GM13976 (cell line): ENCODE measurements at regions not wholly inside any gene's neighbourhood (a gene's known extent, or its start where the extent isn't known, plus 50 kb on each side); places are given as distances from the start of the nearest gene placed in this dataset.

Experiments
- DNase-seq: peaks from one replicate; pipeline ENCODE4 v3.0.0; 2012; ENCODE audit warnings: low spot score
- in situ Hi-C: fragments of 300-500 bp; cut with MboI; formaldehyde crosslinking; loops from one replicate; pipeline ENCODE4 v1.12.0; 2022; ENCODE audit warnings: low sequenced_read_pairs, mixed read lengths, inconsistent platforms; ENCODE audit not compliant: unreplicated experiment
- TF ChIP-seq, protein P1 (sequence below): IDR thresholded peaks from 2 replicates; pipeline ENCODE4 v1.5.1; 2012; ENCODE audit warnings: borderline replicate concordance, mild to moderate bottlenecking; ENCODE audit not compliant: insufficient read depth; ENCODE audit errors: extremely low read depth, missing control alignments, control extremely low read depth

DNA sequence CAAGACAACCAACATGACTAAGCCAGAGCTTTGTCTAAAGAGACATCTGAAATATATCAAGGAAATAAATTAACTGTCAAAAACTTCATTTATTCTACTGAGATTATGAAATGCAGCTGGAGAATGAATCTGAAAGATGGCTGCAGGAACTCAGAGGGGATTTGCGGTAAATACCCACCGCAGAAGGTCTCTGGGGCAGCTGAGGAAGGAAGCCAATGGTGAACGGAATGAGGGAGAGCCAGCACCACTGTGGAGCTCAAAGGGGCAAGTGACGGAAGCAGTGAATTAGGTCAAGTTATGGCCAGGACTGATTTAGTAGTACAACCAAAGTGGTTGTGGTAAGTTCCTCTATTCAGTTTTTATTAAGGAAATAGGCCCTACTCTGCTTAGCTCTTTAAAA lies 215.3 kb upstream of the GLI3 start:
- TF ChIP-seq, protein P1, sequence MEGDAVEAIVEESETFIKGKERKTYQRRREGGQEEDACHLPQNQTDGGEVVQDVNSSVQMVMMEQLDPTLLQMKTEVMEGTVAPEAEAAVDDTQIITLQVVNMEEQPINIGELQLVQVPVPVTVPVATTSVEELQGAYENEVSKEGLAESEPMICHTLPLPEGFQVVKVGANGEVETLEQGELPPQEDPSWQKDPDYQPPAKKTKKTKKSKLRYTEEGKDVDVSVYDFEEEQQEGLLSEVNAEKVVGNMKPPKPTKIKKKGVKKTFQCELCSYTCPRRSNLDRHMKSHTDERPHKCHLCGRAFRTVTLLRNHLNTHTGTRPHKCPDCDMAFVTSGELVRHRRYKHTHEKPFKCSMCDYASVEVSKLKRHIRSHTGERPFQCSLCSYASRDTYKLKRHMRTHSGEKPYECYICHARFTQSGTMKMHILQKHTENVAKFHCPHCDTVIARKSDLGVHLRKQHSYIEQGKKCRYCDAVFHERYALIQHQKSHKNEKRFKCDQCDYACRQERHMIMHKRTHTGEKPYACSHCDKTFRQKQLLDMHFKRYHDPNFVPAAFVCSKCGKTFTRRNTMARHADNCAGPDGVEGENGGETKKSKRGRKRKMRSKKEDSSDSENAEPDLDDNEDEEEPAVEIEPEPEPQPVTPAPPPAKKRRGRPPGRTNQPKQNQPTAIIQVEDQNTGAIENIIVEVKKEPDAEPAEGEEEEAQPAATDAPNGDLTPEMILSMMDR: no peak
- DNase-seq: no peak
- in situ Hi-C loops: no loop called here

DNA sequence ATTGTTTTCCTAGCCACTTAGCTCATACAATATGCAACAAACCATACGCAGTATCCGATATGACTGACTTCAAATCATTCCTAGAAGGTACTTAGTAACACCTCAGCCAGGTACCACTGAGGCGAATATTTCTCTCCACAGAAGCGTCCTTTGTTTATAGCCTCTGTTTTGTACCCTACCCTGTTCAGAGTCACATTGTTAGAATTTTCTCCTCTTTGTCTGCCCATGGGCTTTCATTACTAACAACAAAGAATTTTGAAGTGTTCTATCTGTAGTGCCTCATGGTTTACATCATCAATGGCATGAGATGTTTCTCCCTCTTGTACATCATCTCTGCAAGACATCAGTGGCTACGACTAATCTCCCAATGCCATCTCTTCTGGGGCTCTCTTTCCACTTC lies 212.4 kb upstream of the GLI3 start:
- no peak for DNase-seq
- TF ChIP-seq, protein P1: no peak
- in situ Hi-C loops: no loop called here

DNA sequence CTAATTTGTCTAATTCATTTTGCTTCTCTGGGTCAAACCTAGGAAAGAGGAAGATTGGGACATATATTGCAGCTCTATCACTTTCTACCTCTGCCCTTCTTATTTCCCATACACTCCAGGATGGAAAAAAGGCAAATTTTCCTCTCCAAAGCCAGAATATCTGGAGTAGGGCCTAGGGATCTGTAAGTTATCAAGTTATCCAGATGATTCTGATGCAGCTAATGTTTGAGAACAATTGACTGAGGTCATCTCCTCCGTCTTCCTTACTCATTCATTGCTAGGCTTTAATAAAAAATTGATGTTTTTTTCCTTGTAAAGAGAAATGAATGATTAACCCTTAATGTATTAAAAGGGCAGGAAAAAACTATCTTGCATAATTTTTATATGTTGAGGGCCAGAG lies 211.9 kb upstream of the GLI3 start:
- TF ChIP-seq, protein P1: no peak
- in situ Hi-C loops: no loop called here
- no peak for DNase-seq

DNA sequence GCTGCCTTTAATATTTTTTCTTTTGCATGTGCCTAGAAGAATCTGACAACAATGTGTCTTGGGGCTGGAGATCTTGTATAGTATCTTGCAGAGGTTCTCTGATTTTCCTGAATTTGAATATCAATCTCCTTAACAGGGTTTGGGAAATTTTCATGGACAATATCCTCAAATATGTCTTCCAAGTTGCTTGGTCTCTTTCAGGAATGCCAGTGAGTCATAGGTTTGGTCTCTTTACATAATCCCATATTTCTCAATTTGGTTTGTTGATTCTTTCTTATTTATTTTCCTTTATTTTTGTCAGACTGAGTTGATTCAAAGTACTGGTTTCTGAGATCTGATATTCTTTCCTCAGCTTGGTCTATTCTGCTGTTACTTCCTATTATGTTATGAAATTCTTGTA lies 208.7 kb upstream of the GLI3 start:
- TF ChIP-seq, protein P1: no peak
- in situ Hi-C loops: no loop called here
- no peak for DNase-seq

DNA sequence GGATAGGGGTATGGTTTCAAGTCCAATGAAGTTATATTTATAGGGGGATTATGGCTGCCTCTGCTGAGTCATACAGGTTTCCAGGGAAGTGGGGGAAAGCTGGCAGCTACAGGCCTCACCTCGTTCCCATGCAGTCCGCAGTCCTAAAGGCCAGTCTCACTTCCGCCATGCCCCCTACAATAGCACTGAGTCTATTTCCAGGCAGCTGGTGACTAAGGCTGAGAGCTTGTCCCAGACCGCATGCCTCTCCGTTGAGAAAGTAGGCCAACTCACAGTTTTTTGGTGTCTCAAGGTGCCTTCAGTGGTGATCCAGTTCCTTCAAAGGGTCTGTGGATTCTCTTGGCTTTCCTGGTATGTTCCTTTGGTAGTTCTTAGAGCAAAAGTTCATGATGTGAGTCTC lies 203.9 kb upstream of the GLI3 start:
- DNase-seq: no peak

DNA sequence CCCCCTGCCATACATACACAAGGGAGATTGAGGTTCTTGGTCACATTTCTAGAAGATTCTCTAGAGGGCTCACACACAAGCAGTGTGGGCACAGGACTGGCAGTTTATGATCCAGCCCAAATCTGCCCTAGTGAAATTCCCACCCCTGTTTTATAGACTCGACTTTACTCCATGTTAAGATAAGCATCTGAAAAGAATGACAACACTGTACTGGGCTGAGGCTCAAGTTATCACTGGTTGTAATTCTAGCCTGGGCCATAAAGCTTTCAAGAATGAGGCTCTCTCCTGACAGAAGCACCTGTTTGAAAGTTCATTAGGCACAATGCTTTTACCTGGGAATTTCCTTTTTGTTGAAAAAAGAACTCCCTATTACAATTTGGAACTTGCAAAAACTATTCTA lies 195.6 kb upstream of the GLI3 start:
- in situ Hi-C loops: no loop called here
- TF ChIP-seq, protein P1: no peak
- no peak for DNase-seq

More for the DNA sequence above, 203.9 kb upstream of the GLI3 start:
- in situ Hi-C loops: no loop called here
- TF ChIP-seq, protein P1: no peak

DNA sequence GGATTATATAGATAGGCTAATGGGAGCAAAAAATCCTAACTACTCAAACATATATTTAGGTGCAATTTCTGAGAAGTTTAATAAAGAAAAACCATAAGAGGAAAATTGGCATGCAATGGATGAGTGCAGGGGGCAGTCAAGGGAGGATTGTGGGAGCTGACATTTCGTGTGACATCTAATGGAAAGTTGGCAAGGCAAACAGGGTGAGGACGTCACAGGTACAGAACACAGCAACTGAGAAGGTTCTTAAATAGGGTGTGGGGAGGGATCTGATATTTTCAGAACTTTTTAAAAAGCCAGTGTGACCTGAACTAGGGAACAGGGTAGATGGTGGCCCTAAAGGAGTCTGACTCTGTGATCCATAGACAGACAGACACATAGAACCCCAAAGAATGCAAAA lies 194.9 kb upstream of the GLI3 start:
- TF ChIP-seq, protein P1: no peak
- in situ Hi-C loops: no loop called here
- DNase-seq: no peak
